ENCODE measurements at regions not wholly inside any gene's neighbourhood (a gene's known extent, or its start where the extent isn't known, plus 50 kb on each side); places are given as distances from the start of the nearest gene placed in this dataset.

DNA sequence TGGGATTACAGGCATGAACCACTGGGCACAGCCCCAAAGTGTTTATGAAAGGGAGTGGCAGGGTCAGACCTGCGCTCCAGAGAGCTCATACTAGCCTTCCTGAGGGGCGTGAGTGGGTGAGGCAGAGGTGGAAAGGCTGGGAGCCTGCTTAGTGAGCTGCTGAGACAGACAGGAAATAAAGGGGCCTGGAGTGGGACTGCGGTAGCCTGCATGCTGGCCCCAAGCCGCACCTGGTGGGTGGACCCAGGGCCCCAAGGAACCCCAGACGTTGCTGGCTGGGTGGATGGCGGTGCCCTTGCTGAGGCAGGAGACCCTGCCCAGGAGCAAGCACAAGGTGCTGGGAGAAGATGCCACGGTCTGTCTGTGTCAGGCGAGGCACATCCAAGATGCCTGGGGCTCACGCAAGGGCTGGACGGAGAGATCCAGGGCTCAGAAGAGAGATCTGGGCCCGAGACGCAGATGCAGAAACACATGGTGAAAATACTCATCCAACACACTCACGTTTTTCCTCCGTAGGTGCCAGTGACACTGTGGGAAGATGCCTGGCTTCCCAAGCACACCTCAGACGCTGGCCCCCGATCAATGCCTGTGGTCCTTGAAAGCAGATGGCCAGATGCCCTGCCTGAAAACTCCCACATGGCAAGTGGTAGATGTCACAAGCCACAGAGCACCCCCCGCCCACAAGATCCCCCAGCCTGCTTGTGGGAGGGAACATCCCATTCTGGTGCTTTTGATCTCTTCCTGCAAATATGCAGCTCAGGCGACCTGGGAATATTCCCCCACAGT is 151.1 kb downstream of the GLI2 start:
- Histone ChIP-seq H3K36me3 (no peaks in the 10 kb centered on the region), H3K27ac (no peak overlapping the region), H3K4me1 (peaks cover 0 to 4% (median under 1%) of the 10 kb centered on the region in 4 donors), H3K9me3 (no peaks in the 10 kb centered on the region), H3K27me3 (peaks cover 6% of the 10 kb centered on the region), H3K4me3 (no peak overlapping the region)
- DNase-seq: no peak
- no peak for TF ChIP-seq CTCF (IDR thresholded peaks at IDR 0.05)
- TF ChIP-seq POLR2A (IDR thresholded peaks at IDR 0.05): no peak
- no peak for TF ChIP-seq EP300 (IDR thresholded peaks at IDR 0.05; ENCODE audit: low read depth)
- TF ChIP-seq POLR2AphosphoS5 (IDR thresholded peaks at IDR 0.05): no peak
- in situ Hi-C loops (cut with MboI; ENCODE audit: low pct_ligation_motif_present in 1 of 4, low pct_unique_long_range_greater_than_20kb in 1 of 4, low sequenced_read_pairs in 3 of 4) (no loop called here), intact Hi-C loops (cut with DNase I; ENCODE audit: low total_unique reads) (no loop called here)
- 67 to 86% methylated on average over 1 to 18 of the region's 18 CpGs for WGBS, 2 donors (ENCODE audit: low coverage in 1 of 2)

DNA sequence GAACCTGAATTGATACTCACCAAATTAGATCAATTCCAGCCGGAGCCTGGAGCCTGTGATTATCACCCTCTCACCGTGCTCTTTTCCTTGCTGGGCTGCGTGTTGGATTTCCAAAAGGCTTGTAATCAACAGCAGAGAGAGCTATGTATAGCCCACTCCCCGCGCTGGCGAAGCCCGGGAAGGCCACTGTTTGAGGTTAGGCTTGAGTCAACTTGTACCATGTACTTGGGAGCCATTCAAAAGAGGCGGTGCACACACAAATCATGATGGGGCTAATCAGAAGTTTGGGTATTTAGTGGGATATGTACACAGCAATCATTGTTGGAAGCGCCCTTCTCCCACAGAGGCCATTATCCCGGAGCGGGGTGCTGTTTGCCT is 151.6 kb downstream of the GLI2 start:
- WGBS, 2 donors (ENCODE audit: low coverage in 1 of 2): 57 to 77% methylated on average over 9 to 11 of the region's 11 CpGs
- TF ChIP-seq POLR2A (IDR thresholded peaks at IDR 0.05) (no peak), EP300 (IDR thresholded peaks at IDR 0.05; ENCODE audit: low read depth) (no peak), CTCF (IDR thresholded peaks at IDR 0.05) (no peak), POLR2AphosphoS5 (IDR thresholded peaks at IDR 0.05) (no peak)

DNA sequence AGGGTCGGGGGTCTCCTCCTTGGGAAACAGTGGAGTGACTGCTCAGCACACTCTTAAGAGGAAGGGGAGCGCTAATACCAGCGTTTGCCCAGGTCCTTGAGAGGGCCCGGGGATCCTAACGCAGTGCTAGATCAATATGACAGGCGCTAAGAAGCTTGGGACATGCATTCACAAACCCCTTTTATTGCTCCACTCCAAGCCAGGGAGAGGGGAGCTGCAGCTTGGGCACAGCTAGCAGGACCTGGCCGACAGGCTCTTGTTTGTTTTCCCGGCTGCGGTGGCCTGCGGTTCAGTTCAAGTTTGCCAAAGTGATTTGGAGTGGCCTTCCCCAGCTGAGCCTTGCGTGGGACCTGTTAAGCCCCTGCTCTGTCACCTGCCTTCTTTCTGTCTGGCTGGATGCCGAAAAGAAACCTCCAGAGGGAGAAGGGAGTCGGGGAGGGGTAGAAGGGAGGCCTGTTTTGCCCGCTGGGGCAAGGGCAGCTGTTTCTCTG is 152.1 kb downstream of the GLI2 start:
- no peak overlapping the region for H3K4me3 ChIP-seq
- in situ Hi-C loops (cut with MboI; ENCODE audit: low pct_ligation_motif_present in 1 of 4, low pct_unique_long_range_greater_than_20kb in 1 of 4, low sequenced_read_pairs in 3 of 4) (no loop called here), intact Hi-C loops (cut with DNase I; ENCODE audit: low total_unique reads) (no loop called here)
- TF ChIP-seq POLR2AphosphoS5 (IDR thresholded peaks at IDR 0.05) (no peak), EP300 (IDR thresholded peaks at IDR 0.05; ENCODE audit: low read depth) (no peak), POLR2A (IDR thresholded peaks at IDR 0.05) (no peak), CTCF (IDR thresholded peaks at IDR 0.05) (no peak)
- no peak overlapping the region for H3K27ac ChIP-seq
- whole genome bisulfite sequencing, 2 donors (ENCODE audit: low coverage in 1 of 2): 59% methylated on average over 14 of the region's 14 CpGs; no CpG with 5 or more reads in 1 of the 2 donors
- H3K36me3 ChIP-seq: no peaks in the 10 kb centered on the region
- DNase-seq: no peak
- H3K4me1 ChIP-seq: peaks cover 0 to under 1% (median 0%) of the 10 kb centered on the region in 4 donors
- no peaks in the 10 kb centered on the region for H3K9me3 ChIP-seq
- peaks cover 6% of the 10 kb centered on the region for H3K27me3 ChIP-seq

More for the DNA sequence above, 151.6 kb downstream of the GLI2 start:
- no peak overlapping the region for H3K27ac ChIP-seq
- H3K9me3 ChIP-seq: no peaks in the 10 kb centered on the region
- intact Hi-C loops (cut with DNase I; ENCODE audit: low total_unique reads): no loop called here
- in situ Hi-C loops (cut with MboI; ENCODE audit: low pct_ligation_motif_present in 1 of 4, low pct_unique_long_range_greater_than_20kb in 1 of 4, low sequenced_read_pairs in 3 of 4): no loop called here
- H3K4me1 ChIP-seq: peaks cover 0 to 1% (median 0%) of the 10 kb centered on the region in 4 donors
- H3K4me3 ChIP-seq: no peak overlapping the region
- no peak for DNase-seq
- H3K27me3 ChIP-seq: peaks cover 6% of the 10 kb centered on the region
- H3K36me3 ChIP-seq: no peaks in the 10 kb centered on the region

GRCh38 chr2:120888851-120889250 is 153.2 kb downstream of the GLI2 start:
- intact Hi-C loops (cut with DNase I; ENCODE audit: low total_unique reads): no loop called here
- Histone ChIP-seq H3K4me1 (peaks cover 0 to 6% (median 0%) of the 10 kb centered on the region in 4 donors), H3K4me3 (no peak overlapping the region), H3K9me3 (no peaks in the 10 kb centered on the region), H3K36me3 (no peaks in the 10 kb centered on the region), H3K27me3 (peaks cover 6% of the 10 kb centered on the region), H3K27ac (no peak overlapping the region)
- WGBS, 2 donors (ENCODE audit: low coverage in 1 of 2): 78 to 91% methylated on average over 3 to 10 of the region's 10 CpGs
- in situ Hi-C loops (cut with MboI; ENCODE audit: low pct_ligation_motif_present in 1 of 4, low pct_unique_long_range_greater_than_20kb in 1 of 4, low sequenced_read_pairs in 3 of 4): no loop called here
- no peak for DNase-seq
- TF ChIP-seq CTCF (IDR thresholded peaks at IDR 0.05): no peak
- no peak for TF ChIP-seq POLR2A (IDR thresholded peaks at IDR 0.05)
- no peak for TF ChIP-seq POLR2AphosphoS5 (IDR thresholded peaks at IDR 0.05)
- no peak for TF ChIP-seq EP300 (IDR thresholded peaks at IDR 0.05; ENCODE audit: low read depth)
